GM21717 (cell line): ENCODE measurements at regions not wholly inside any gene's neighbourhood (a gene's known extent, or its start where the extent isn't known, plus 50 kb on each side); places are given as distances from the start of the nearest gene placed in this dataset.
"Not testable (repeated sequence)": the region's sequence is repeated elsewhere in the genome, so short reads cannot be mapped to it uniquely, and the experiment has no call there.

Experiments
- ATAC-seq: cut with Tn5 transposase; IDR thresholded peaks from one replicate; pipeline ENCODE4 v1.9.1; 2021; ENCODE audit warnings: mild to moderate bottlenecking, moderate library complexity; ENCODE audit not compliant: unreplicated experiment

GRCh38 chr13:79935121-79935520, 405.8 kb downstream of the SPRY2 start:
- no peak for ATAC-seq

GRCh38 chr13:79933389-79933788, 407.5 kb downstream of the SPRY2 start:
- no peak for ATAC-seq

DNA sequence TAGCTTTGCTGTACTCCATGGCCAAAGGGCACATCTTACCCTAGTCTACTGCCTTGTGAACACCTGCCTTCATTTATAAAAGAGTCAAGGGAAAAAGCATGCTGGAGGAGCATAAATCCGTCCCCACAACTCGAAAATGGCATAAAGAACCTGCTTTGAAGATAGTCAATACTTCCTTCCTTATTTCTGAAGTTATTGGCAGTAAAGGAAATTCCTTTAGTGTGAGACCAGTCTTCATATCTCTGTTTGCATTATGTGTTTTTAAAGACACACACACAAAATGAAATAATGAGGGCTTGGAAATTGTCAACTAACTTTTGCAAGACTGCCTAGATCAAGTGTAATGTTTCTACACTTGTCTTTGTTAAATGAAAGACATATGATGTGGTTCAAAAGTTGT, 408.4 kb downstream of the SPRY2 start:
- ATAC-seq, result no peak

- ATAC-seq, result not testable (repeated sequence)
Measured at GRCh38 chr13:79923973-79924556, 416.9 kb downstream of the SPRY2 start.

- no peak for ATAC-seq
Measured at GRCh38 chr13:79919091-79919490, 421.8 kb downstream of the SPRY2 start.

DNA sequence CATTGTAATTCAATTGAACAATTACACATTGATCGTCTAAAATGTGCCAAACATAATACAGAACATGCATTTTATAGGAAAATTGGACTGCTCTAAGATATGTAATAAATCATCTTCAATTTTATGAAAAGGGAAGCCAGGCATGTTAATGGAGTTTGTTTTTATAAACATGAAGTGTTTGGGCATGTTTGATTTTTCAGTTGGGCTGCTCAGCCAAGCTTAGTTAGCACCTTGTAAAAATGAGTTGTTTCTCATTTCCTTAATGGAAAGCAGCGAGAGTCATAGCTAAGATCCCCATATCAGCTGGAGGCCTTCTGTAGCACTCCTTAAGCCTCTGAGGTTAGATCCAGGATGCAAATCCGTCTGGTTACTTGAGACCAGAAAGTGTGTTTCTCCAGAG, 422.3 kb downstream of the SPRY2 start:
- no peak for ATAC-seq

- ATAC-seq, result no peak
Measured at GRCh38 chr13:79917628-79918027, 423.3 kb downstream of the SPRY2 start.

- no peak for ATAC-seq
Measured at GRCh38 chr13:79915114-79915811, 425.7 kb downstream of the SPRY2 start.

DNA sequence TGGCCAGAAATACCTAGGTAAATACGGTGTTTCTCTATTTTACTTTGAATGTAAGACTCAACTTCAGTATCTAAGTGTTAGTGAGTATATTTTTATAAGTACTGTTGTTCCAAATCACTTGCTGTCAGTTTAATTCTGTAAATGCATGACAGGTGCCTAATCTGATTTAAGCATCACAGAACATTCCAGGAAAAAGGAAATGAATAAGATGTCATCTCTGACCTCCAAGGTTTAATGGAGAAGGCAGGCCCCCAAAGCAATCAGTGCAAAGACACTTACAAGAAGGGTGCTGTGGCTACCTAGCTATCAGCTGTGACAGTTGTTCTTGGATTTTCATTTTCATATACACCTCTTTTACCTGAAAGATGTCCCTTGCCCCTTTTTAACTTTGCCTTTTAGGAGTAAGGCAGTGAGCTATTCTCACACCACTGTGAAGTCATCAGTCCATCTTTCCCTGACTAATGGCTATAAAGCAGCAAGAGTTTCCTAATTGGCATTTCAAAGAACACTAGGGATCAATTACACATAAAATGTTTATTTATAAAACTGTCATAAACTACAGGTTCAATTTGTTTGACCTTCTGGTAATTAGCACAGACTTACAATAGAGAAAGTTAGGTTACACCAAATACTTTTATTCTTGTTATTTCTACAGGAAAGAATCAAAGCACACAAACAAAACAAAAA, 427.6 kb downstream of the SPRY2 start:
- ATAC-seq, result no peak

GRCh38 chr13:79912403-79912802, 428.5 kb downstream of the SPRY2 start:
- ATAC-seq, result no peak

- ATAC-seq, result no peak
Measured at GRCh38 chr13:79910875-79911540, 429.9 kb downstream of the SPRY2 start.

DNA sequence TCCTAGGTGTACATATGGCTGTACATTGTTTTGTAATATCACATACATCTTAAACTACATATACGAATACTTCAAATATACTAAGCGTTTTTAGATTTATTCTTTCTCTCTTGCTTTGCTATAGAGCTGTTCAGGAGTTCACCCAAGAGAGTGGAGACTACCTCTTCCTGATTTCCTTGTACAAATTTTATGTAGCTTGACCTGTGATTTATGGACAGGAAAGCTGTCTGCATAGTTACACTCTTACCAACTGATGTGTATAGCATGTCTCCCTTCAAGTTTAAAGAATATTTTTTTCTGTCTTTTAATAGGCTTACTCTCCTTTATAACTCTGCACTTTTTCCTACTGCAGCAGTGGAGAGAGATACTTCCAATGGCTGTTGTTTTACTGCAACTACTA, 428.7 kb downstream of the NDFIP2 start:
- no peak for ATAC-seq

GRCh38 chr13:79908381-79908780, 427.4 kb downstream of the NDFIP2 start:
- ATAC-seq, result no peak

GRCh38 chr13:79907527-79907926, 426.6 kb downstream of the NDFIP2 start:
- no peak for ATAC-seq

GRCh38 chr13:79906345-79906744, 425.4 kb downstream of the NDFIP2 start:
- no peak for ATAC-seq

GRCh38 chr13:79905018-79905417, 424.1 kb downstream of the NDFIP2 start:
- no peak for ATAC-seq

DNA sequence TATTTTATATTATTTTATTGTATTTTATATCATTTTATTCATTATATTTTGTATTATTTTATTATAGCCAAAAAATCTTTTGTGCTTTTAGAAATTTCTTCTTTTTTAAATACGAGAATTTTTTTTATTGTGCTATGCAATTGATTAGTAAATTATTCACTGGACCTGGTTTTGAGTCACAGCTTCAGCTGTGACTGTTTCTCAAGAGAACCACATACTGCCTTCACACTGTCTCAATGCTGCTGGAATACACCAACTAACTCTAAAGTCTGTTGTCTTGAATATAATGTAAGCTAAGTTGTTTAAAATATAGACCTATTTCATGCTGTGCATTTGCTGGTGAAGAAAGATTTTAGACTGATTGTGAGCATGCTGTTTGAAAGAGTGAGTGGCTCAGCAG, 423.6 kb downstream of the NDFIP2 start:
- no peak for ATAC-seq

- no peak for ATAC-seq
Measured at GRCh38 chr13:79901336-79901735, 420.4 kb downstream of the NDFIP2 start.

GRCh38 chr13:79900356-79900755, 419.4 kb downstream of the NDFIP2 start:
- no peak for ATAC-seq

- ATAC-seq, result no peak
Measured at GRCh38 chr13:79898996-79899395, 418.0 kb downstream of the NDFIP2 start.

DNA sequence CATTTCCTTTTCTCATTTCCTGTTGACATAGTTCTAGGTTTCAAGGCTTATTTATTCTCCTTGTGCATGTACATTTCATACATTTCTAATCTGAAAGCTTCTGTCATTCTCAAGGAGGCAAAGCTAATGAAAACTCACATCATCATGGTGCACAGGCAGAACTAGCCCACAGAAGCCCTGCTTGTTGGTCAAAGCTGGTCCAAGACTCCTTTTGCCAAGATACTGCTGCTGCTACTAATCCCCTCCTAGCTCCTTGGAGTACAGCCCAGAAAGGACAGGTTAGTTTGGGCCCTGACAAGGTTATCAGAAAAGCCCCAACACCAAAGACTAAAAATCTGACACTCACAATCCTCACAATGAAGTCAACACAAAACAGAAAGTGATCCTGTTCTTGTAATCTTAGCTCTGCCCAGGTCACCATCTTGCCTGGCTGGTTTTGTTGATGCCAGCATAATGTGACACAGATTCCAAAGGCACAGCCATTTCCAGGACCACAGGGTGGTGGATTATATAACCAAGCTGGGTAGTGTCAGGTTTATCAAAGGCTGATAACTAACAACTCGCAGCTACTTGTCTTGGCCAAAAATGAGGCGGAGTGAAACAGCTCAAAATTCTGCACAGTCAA, 417.4 kb downstream of the NDFIP2 start:
- no peak for ATAC-seq
